Osteoblast (primary cell): ENCODE measurements at regions not wholly inside any gene's neighbourhood (a gene's known extent, or its start where the extent isn't known, plus 50 kb on each side); places are given as distances from the start of the nearest gene placed in this dataset.

Source experiments
- DNase-seq: peaks from one replicate; pipeline ENCODE4 v3.0.0; 2011; ENCODE audit warnings: low spot score, mixed read lengths; ENCODE audit not compliant: insufficient read length; ENCODE audit errors: missing footprints
- H2AFZ ChIP-seq: 2 replicates; pipeline ENCODE4 v1.6.0; 2011; ENCODE audit warnings: mild to moderate bottlenecking, low read length
- H3K27ac ChIP-seq: 2 replicates; pipeline ENCODE4 v1.5.1; 2011; ENCODE audit warnings: mild to moderate bottlenecking, low read depth, low read length, moderate library complexity
- H3K27me3 ChIP-seq: 2 replicates; pipeline ENCODE4 v1.6.0; 2012; ENCODE audit warnings: mild to moderate bottlenecking, control low read depth, inconsistent platforms, low read length, moderate library complexity; ENCODE audit not compliant: insufficient read depth
- H3K36me3 ChIP-seq: 2 replicates; pipeline ENCODE4 v1.5.1; 2011; ENCODE audit warnings: mild to moderate bottlenecking, low read length, control low read depth, moderate library complexity; ENCODE audit not compliant: insufficient read depth
- H3K4me1 ChIP-seq: 2 replicates; pipeline ENCODE4 v1.5.1; 2011; ENCODE audit warnings: mild to moderate bottlenecking, low read length, control low read depth, moderate library complexity; ENCODE audit not compliant: insufficient read depth
- H3K4me2 ChIP-seq: 2 replicates; pipeline ENCODE4 v1.6.0; 2011; ENCODE audit warnings: mild to moderate bottlenecking, low read length; ENCODE audit not compliant: insufficient read depth
- H3K4me3 ChIP-seq: fragments of 200-600 bp; sonication (generic); 3 replicates; pipeline ENCODE4 v1.5.1; 2012; ENCODE audit warnings: mild to moderate bottlenecking, low read length, inconsistent platforms; ENCODE audit not compliant: insufficient read depth
- H3K79me2 ChIP-seq: 2 replicates; pipeline ENCODE4 v1.6.0; 2012; ENCODE audit warnings: mild to moderate bottlenecking, low read length, control low read depth, inconsistent platforms; ENCODE audit not compliant: insufficient read depth
- H3K9me3 ChIP-seq: 2 replicates; pipeline ENCODE4 v1.5.1; 2011; ENCODE audit warnings: low read depth, low read length, control low read depth
- H4K20me1 ChIP-seq: 2 replicates; pipeline ENCODE4 v1.6.0; 2012; ENCODE audit warnings: mild to moderate bottlenecking, low read length, control low read depth; ENCODE audit not compliant: insufficient read depth
- CTCF ChIP-seq: IDR thresholded peaks from 2 replicates; pipeline ENCODE4 v1.5.1; 2011; ENCODE audit warnings: mild to moderate bottlenecking, low read depth, low read length, moderate library complexity; ENCODE audit errors: extremely low read depth

- DNase-seq = no peak
- H3K79me2 ChIP-seq = no peaks in the 10 kb centered on the region
- no peaks in the 10 kb centered on the region for H3K27me3 ChIP-seq
- no peaks in the 10 kb centered on the region for H4K20me1 ChIP-seq
- no peak overlapping the region for H2AFZ ChIP-seq
- H3K4me1 ChIP-seq = no peaks in the 10 kb centered on the region
- H3K9me3 ChIP-seq = no peaks in the 10 kb centered on the region
- H3K27ac ChIP-seq = no peak overlapping the region
- H3K4me3 ChIP-seq = no peak overlapping the region
- H3K4me2 ChIP-seq = no peak overlapping the region
- no peak for TF ChIP-seq CTCF
- no peaks in the 10 kb centered on the region for H3K36me3 ChIP-seq
Observed at GRCh38 chr12:58189030-58189429, 247.7 kb downstream of the ATP23 start.

- Histone ChIP-seq H3K4me3 (no peak overlapping the region), H3K79me2 (no peaks in the 10 kb centered on the region), H3K36me3 (no peaks in the 10 kb centered on the region), H2AFZ (no peak overlapping the region), H3K4me2 (no peak overlapping the region), H3K4me1 (no peaks in the 10 kb centered on the region), H3K27ac (no peak overlapping the region), H3K9me3 (no peaks in the 10 kb centered on the region), H3K27me3 (no peaks in the 10 kb centered on the region), H4K20me1 (no peaks in the 10 kb centered on the region)
- TF ChIP-seq CTCF = no peak
- no peak for DNase-seq
Observed at GRCh38 chr12:58189893-58190292, 248.5 kb downstream of the ATP23 start.

GRCh38 chr12:58190618-58191017, 249.3 kb downstream of the ATP23 start:
- no peak for TF ChIP-seq CTCF
- H3K79me2 ChIP-seq = no peaks in the 10 kb centered on the region
- H3K27me3 ChIP-seq = no peaks in the 10 kb centered on the region

GRCh38 chr12:58196971-58197370, 255.6 kb downstream of the ATP23 start:
- no peaks in the 10 kb centered on the region for H3K27me3 ChIP-seq

More at GRCh38 chr12:58190618-58191017, 249.3 kb downstream of the ATP23 start:
- H3K4me1 ChIP-seq = no peaks in the 10 kb centered on the region
- H3K4me3 ChIP-seq = no peak overlapping the region
- DNase-seq = no peak
- H3K27ac ChIP-seq = no peak overlapping the region
- no peaks in the 10 kb centered on the region for H3K9me3 ChIP-seq
- H3K4me2 ChIP-seq = no peak overlapping the region
- no peak overlapping the region for H2AFZ ChIP-seq
- H4K20me1 ChIP-seq = no peaks in the 10 kb centered on the region
- no peaks in the 10 kb centered on the region for H3K36me3 ChIP-seq

More at GRCh38 chr12:58196971-58197370, 255.6 kb downstream of the ATP23 start:
- DNase-seq = no peak
- no peaks in the 10 kb centered on the region for H3K9me3 ChIP-seq
- H3K4me1 ChIP-seq = no peaks in the 10 kb centered on the region
- no peak overlapping the region for H2AFZ ChIP-seq
- H4K20me1 ChIP-seq = no peaks in the 10 kb centered on the region
- H3K4me3 ChIP-seq = no peak overlapping the region
- no peak for TF ChIP-seq CTCF
- no peaks in the 10 kb centered on the region for H3K36me3 ChIP-seq
- no peak overlapping the region for H3K4me2 ChIP-seq
- no peak overlapping the region for H3K27ac ChIP-seq
- H3K79me2 ChIP-seq = no peaks in the 10 kb centered on the region
